Germinal center (tissue), 1 donor: ENCODE measurements at regions not wholly inside any gene's neighbourhood (a gene's known extent, or its start where the extent isn't known, plus 50 kb on each side); places are given as distances from the start of the nearest gene placed in this dataset.

Experiments
- DNase-seq: peaks from one replicate; pipeline ENCODE4 v3.0.0; 2012; ENCODE audit warnings: mixed read lengths, low spot score

GRCh38 chr6:165082636-165083035, 226.8 kb downstream of the C6orf118 start:
- no peak for DNase-seq

- DNase-seq = no peak
These were observed 227.4 kb downstream of the C6orf118 start for GRCh38 chr6:165081944-165082532.

GRCh38 chr6:165077876-165078275, 231.5 kb downstream of the C6orf118 start:
- no peak for DNase-seq

- DNase-seq = no peak
These were observed 237.5 kb downstream of the C6orf118 start for GRCh38 chr6:165071906-165072305.

- DNase-seq = no peak
These were observed 248.7 kb downstream of the C6orf118 start for GRCh38 chr6:165060720-165061119.

GRCh38 chr6:165059032-165059431, 250.4 kb downstream of the C6orf118 start:
- no peak for DNase-seq

GRCh38 chr6:165056292-165056691, 253.1 kb downstream of the C6orf118 start:
- no peak for DNase-seq

- DNase-seq = no peak
These were observed 254.2 kb downstream of the C6orf118 start for GRCh38 chr6:165055231-165055630.

GRCh38 chr6:165052561-165053480, 256.6 kb downstream of the C6orf118 start:
- no peak for DNase-seq

- no peak for DNase-seq
These were observed 260.0 kb downstream of the C6orf118 start for GRCh38 chr6:165049362-165049761.

GRCh38 chr6:165047952-165048351, 261.5 kb downstream of the C6orf118 start:
- no peak for DNase-seq

- no peak for DNase-seq
These were observed 263.8 kb downstream of the C6orf118 start for GRCh38 chr6:165045631-165046030.

- no peak for DNase-seq
These were observed 266.5 kb downstream of the C6orf118 start for GRCh38 chr6:165042912-165043311.

GRCh38 chr6:165040440-165040839, 269.0 kb downstream of the C6orf118 start:
- no peak for DNase-seq

GRCh38 chr6:165034271-165034741, 275.1 kb downstream of the C6orf118 start:
- DNase-seq = no peak

- DNase-seq = no peak
These were observed 277.9 kb downstream of the C6orf118 start for GRCh38 chr6:165031502-165031901.

- DNase-seq = no peak
These were observed 284.4 kb downstream of the C6orf118 start for GRCh38 chr6:165025040-165025439.

- no peak for DNase-seq
These were observed 289.7 kb downstream of the C6orf118 start for GRCh38 chr6:165019681-165020080.

GRCh38 chr6:165015676-165016075, 293.7 kb downstream of the C6orf118 start:
- no peak for DNase-seq

GRCh38 chr6:165013701-165014100, 295.7 kb downstream of the C6orf118 start:
- no peak for DNase-seq

- DNase-seq = no peak
These were observed 297.2 kb downstream of the C6orf118 start for GRCh38 chr6:165012183-165012582.

GRCh38 chr6:165010556-165011535, 298.6 kb downstream of the C6orf118 start:
- DNase-seq = no peak
